GM21529 (cell line): ENCODE measurements at regions not wholly inside any gene's neighbourhood (a gene's known extent, or its start where the extent isn't known, plus 50 kb on each side); places are given as distances from the start of the nearest gene placed in this dataset.
"Not testable (repeated sequence)": the region's sequence is repeated elsewhere in the genome, so short reads cannot be mapped to it uniquely, and the experiment has no call there.

Source experiments
- ATAC-seq: cut with Tn5 transposase; IDR thresholded peaks from one replicate; pipeline ENCODE4 v1.9.1; 2021; ENCODE audit not compliant: unreplicated experiment

DNA sequence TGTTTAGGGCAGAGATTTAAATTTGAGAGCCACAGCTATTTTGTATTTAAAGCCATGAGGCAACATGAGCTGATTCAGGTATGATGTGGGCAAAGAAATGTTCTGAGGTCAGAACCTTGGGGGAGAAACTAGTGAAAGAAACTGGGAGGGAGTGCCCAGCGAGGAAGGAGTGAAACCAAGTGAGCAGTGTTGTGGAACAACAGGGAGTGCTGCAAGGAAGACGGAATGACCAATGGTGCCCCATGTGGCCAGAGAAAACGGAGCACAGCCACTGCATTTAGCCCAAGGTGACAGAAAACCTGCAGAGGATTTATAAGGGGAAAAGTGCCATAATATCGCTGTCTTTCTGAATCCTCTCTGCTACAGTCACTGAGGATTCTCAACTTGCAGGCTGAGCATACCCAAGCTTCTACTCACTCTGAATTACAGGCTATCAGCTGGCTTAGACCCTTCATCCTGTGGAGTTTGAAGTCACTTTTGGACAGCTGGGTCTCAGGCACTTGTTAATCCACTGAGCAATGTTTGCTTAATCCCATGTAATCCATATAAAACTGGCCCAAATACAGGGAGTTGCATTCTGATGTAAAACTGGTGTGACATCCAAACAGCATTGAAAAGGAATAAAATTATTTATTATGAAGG lies 777.3 kb downstream of the CCSER2 start:
- ATAC-seq: no peak

DNA sequence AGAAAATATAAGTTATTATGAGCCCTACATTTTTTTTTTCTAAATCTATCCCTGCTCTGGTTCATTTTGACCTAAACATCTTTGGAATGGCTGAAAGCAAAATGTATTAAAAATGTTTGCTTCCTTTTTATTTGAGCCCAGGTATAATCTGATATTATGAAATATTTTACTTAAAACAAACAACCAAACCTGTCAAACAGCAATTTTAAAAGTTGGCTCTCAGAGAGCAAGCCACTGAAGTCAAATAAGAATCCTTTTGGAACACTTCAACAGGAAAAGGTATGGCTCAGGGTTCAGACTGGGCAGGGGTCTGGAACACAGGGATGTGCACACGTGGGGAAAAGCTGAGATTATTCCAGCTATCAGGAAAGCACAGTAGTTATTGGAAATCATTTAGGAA lies 782.9 kb downstream of the CCSER2 start:
- no peak for ATAC-seq

DNA sequence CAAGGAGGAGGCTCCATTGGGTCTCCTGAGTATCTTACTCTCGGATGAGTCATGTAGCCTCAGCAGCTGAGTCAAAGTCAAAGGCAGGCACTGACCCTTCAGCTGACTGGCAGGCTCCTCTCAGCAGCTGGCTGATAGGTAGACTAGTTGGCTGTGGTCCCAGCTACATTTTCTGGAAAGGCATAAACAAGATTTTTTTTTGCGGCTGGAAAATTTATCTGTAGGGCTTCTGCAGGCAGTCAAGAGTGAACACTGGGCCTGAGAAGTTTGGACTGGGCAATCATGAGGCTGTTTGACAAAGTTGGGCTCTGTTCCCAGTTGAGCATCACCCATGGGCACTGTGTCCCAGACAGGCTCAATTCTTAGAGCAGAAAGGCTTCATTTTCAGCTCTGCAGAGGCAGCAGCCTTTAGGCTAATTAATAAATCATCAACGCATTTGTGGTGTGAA lies 796.2 kb downstream of the CCSER2 start:
- ATAC-seq: no peak

DNA sequence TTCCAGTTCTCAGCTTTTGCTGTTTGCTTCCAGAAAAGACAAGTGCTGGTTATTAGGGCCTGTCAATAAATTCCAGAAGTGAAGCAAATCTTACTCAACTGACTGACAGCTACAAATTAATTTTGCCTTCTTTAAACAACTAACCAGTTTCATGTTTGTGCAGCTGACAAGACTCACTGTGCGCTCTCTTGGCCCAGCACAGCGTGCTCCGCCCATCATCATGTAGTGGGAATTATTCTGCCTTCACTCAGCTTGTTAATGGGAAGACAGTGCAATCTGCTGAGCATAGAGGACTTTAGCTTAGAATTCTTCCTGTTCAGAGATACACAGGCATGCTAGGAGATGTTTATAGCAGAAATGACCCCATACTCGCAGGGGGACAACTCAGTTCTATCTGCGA lies 808.9 kb downstream of the CCSER2 start:
- no peak for ATAC-seq

DNA sequence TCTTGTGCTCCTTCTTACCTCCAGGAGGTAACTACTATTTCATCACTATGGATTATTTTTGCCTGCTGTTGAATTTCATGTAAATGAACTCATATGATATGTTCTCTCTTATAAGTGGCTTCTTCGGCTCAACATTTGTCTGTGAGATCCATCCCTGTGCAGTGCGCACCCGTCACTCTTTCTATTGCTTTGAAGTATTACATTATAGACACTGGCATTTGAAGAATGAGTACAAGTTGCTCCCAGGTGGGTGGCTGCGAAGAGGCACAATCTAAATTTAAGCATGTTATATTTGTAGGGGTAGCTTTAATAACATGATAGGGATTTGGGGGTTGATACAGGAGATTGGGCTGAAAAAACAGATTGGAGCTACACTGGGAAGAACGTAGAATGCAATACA lies 809.7 kb downstream of the CCSER2 start:
- ATAC-seq: no peak

DNA sequence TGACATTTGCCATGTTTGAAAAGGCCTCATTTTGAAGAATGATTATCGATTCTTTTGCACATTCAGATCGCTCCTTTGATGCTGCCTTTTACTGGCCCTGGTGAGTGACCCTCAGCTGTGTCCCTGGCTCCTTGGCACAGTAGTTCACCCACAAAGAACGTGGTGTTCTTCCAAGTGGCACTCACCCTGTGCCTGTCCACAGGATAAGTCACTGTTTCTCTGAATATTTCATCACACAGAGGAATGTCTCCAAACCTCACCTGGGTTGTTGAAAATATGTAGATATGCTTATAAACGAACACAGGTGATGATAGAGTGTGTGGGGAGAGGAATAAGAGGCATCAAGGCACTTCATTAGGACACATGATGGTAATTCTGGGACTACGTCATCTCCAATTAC lies 810.7 kb downstream of the CCSER2 start:
- no peak for ATAC-seq

DNA sequence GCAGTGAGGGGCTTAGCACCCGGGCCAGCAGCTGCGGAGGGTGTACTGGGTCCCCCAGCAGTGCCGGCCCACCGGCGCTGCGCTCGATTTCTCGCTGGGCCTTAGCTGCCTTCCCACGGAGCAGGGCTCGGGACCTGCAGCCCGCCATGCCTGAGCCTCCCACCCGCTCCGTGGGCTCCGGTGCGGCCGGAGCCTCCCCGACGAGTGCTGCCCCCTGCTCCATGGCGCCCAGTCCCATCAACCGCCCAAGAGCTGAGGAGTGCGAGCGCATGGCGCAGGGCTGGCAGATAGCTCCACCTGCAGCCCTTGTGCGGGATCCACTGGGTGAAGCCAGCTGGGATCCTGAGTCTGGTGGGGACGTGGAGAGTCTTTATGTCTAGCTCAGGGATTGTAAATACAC lies 813.1 kb downstream of the CCSER2 start:
- ATAC-seq: not testable (repeated sequence)

DNA sequence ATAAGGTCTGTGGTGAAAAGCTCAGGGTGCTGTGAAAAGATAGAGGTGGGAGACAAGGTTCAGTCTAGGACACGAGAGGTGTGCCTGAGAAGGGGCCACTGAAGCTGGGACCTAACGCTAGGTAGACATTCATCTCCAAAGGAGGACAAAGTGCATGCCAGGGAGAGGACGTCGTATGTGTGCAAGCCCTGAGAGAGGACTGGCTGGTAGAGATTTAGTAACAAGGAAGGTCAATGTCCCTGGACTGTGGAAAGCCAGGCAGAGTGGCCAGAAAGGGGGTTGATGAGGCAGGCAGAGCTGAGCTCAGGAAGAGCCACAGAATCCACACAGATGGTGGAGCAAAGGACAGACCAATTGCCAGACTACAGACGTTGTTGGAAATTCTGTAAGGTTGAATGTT lies 817.6 kb downstream of the CCSER2 start:
- ATAC-seq: no peak

DNA sequence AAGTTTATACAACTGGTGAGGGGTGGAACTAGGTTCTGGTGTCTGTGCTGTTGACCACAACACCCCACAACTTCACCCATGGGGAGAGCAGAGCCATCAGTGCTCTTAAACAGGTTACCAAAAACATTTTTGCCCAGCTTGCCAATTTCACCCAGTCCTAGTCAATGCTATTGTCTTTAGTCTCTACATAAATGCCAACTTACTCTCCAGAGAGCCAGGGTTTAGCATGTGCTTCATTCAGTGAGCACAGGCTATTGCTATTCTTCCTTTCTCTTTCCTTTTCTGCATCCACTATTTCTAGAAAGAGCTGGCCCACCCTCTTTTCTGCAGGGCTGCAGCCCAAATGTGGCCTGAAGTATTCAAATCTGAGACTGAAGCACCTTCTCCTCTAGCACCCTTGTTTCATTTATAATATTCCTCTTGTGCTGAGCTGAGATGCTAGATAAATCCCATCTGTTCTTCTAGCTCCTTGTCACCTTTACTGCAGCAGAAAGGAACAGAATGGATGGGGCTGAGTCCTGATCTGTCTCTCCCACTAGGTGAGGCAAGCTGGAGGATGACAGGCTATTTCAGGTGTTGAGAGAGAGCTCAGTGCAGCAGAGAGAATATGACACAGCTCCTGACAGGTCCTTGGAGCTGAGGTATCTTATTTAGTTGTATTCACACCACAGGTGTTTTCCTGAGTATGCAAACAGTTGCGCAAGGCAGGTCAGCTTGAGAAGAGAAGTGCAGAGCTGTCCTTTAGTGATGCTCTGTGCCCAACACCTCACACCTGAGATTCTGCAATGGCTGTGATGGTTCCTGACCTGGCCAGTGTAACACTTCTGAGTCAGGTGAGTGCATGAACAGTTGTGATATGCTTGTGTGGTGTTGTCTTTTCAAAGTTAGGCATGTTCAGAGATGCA lies 819.2 kb downstream of the CCSER2 start:
- ATAC-seq: no peak

DNA sequence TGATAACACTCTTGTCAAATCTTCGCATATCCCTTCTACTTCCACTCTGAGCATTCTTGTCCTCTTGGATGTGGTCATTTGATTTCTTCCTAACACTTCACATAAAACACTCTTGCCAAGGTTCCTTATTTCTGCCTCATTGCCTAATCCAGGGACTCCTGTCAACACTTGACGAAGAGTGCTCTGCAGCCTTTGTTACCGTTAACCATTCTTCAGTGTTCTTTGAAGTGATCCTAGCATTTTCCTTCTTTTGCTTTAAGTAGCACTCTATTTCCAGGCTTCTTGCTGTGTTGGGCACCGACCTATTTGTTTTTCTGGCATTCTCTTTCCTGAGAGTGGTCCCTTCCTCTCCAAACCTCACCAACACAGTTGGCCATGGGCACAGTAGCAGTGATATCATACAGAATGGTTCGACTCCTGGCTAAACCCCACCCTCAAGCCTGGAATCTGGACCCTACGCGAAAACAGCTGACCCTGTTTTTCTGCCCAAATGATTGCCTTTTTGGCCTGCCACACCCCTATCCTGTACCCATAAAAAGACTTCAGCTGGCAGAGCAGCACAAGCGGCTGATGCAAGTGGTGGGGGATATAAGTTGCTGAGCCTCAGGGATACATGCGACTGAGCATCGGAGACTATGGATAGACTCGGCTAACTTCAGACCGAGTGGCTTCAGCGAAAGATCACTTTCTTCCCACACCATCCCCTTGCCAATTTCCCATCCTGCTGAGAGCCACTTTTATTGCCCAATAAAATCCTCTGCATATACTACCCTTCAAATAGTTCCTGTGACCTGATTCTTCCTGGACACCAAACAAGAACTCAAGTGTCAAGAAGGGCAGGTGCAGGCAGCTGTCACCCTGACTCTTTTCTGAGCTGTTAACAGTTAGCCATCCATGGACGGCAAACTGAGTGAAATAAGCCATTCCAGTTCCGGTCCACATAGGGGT lies 820.6 kb downstream of the CCSER2 start:
- ATAC-seq: no peak

DNA sequence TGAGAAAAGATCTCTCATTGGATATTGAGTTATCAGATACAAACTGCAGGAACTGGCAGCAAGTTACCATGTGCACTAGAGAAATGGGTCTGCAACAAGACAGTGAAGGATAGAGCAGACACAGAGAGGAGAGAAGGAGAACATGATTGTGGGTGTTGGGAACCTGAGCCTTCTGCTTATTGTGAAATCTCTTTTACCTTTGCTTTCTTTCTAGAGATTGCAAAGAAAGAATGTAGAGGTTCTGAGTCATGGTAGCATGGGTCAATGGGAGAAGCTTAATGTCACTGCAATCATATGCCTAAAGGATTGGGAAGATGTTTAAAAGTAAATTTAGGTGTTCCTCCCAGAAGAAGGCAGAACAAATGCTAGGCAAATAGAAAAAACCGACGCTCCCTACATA lies 821.4 kb downstream of the CCSER2 start:
- no peak for ATAC-seq

DNA sequence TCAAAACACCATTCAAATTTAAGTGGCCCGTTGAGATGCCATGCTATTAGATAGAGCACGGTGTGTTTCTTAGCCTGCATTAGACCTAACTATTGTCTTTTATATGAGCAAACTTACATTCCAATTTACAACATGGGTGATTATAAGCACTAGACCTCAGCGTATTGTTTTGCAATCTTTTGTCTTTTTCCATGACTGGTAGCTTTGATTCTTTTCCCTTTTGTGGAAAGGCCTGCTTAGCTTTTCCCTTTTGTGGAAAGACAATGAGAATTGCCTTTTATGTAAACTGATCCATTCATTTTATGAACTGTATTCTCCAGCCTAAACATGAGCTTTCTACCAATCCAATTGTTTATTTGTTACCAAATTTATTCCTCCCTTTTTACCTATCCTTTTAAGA lies 823.1 kb downstream of the CCSER2 start:
- ATAC-seq: no peak

DNA sequence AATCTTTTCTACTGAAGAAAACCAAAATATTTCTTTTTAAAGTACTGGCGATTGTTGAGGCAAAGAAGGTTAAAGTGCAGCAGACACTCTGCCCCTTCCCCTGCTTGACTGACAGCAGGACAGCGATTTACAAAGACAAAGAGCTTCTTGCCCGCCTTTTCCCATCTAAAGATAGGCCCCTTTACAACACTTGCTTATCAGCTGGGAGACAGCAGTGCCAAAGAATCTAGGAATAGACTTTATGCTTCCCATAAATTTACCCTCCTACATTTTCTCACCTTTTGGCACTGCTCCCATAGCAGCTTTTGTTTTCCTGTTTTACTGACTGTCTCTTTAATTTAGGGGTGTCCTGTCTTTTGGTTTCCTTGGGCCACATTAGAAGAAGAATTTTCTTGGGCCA lies 824.1 kb downstream of the CCSER2 start:
- ATAC-seq: no peak

DNA sequence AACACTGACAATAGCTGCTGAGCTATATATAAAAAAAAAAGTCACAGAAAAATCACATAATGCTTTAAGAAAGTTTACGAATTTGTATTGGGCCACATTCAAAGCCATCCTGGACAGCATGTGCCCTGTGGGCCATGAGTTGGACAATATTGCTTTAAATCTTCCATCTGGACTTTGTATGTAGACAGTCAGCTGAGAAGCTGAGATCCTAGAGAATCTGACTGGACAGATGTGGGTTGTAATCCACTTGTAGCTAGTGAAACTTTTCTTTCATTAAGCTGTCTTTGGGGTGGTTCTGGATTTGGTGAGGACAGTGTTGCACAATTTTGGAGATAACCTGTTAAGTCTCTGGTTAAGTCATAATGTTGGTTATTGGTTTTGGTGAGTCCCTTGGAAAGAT lies 824.5 kb downstream of the CCSER2 start:
- ATAC-seq: no peak

DNA sequence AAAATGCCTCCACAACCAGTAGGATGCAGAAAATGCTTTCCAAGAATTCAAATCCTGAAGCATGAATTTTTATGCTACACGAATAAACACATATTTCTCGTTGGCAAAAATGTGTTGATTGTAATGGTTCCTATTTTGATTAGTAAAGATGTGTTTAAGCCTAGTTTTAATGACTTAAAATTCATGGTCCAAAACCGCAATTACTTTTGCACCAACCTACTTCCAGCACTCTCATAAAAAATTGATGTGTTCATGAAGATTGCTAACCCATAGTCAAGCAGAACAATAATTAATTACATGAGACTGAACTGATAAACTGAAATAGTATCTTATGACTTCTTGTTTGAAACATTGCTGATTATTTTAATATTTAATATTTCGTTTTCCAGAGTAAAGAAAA lies 828.8 kb downstream of the CCSER2 start:
- ATAC-seq: no peak

DNA sequence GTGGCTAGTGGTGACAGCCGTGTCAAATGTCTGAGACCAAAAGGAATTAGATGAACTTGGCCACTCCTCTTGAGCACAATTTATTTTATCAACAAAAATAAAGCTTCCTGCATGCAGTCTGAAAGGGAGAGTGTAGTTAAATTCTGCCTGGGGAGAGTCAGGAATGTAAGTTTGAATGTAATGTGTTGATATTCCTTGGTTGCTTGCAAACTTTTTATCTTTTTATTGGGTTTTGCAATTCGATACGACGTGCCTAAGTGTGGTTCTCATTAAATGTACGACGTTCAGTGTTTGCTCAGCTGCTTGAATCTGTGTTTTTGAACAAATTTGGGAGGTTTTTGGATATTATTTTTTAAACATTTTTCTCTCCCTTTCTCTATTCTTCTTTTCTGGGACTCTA lies 839.9 kb downstream of the CCSER2 start:
- no peak for ATAC-seq

DNA sequence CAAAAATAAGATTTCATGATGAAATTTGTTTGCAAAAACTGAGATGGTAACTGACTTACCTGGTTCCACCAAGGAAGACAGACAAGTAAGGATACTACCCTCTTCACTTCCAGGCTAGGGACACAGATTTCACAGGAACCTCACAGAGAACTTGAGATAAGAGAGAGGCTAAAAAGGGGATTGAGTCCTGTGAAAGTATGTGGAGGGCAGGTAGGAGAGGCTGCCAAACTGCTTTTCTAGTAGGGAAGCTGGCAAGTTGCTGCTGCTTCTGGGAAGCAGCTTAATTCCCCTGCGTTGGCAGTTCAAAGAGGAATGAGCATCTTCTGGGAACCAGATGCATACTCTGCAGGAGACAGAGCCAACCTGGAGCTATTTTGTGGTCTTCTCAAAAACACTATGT lies 841.6 kb downstream of the CCSER2 start:
- no peak for ATAC-seq

DNA sequence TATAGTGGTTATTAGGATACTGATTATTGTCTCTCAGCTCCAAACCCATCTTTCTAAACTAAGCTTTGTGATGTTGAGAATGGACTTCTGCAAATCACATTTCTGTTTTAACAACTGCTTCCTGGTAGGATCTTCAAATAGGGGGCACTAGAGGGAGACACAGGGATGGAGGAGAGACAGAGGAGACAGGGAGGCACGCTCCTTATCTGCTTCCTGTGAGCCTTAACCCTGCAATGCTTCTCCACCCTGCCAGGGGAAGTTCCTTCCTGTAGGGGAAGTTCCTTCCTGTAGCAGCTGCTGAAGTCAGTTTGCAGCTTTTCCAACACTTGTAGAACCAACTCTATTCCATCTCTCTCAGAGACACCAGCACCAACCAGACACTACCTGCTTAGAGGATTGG lies 847.2 kb downstream of the CCSER2 start:
- no peak for ATAC-seq

DNA sequence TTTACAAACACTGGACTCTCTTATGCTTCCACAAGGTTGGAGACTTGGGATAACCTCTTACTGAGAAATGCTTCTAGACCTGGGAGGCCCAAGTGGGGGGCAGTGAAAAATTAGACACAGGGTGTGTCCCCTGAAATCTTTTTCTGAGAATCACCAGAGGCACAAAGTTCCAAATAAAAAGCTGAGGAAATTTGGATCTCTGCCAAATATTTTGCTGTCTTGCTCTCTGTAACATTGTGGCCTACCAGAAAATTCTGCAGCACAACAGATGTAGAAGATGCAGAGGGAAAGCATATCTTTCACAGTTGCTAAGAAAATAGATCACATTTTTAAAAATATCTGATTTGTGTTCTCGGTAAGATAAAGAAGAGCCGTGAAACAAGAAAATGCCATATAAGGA lies 849.4 kb downstream of the CCSER2 start:
- ATAC-seq: no peak

DNA sequence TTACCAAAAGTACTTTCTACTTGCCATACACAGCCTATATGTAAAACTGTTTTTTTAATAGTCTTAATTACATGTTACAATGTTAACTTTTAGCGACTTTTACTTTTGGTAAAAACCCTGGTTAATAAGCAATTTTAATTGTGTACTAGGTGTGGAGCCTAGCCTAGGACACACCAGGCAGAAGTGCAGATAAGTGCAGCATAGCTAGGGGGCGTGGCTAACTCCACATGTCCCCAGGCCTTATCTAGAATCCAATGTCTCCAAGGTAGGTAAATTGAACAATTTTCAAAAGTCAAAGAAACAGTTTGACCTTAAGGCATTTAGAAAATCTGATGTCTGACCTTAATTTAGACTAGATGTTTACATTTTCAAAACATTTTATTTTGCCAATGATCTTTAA lies 858.7 kb downstream of the CCSER2 start:
- no peak for ATAC-seq

DNA sequence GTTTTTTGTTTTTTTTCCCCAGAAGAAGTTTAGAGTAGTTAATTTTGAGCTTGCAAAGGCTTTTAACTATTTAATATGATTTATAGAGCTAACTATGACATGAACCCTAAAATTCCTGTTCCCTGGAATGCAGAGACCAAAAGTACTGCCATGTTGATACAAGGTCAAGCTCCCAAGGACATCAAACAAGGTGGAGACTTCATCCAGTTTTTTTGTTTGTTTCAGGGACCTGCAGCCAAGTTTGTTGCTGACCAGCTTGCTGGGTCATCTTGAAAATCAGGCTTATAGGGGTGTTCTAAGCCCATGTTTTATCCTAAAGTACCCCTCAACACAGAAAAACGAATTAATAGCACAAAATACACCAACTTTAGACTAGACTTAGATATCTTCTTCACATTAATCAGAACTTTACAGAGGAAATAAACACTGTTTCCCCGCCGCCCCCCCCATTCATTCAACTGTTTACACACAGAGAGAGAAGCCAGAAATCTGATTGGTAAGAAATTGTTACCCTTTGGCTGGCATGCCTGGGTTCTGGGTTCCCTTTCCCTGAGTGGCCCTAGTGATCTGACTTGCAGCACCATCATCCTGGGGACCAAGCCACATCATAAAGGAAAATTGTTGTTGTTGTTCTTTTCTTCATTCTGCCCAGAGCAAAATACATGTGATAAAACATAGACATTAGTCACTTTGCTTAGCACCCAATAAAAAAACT lies 860.5 kb downstream of the CCSER2 start:
- ATAC-seq: no peak
